GM18511 (cell line): ENCODE measurements at regions not wholly inside any gene's neighbourhood (a gene's known extent, or its start where the extent isn't known, plus 50 kb on each side); places are given as distances from the start of the nearest gene placed in this dataset.

Experiments
- ATAC-seq: cut with Tn5 transposase; IDR thresholded peaks from one replicate; pipeline ENCODE4 v1.9.1; 2021; ENCODE audit warnings: mild to moderate bottlenecking, moderate library complexity; ENCODE audit not compliant: unreplicated experiment

DNA sequence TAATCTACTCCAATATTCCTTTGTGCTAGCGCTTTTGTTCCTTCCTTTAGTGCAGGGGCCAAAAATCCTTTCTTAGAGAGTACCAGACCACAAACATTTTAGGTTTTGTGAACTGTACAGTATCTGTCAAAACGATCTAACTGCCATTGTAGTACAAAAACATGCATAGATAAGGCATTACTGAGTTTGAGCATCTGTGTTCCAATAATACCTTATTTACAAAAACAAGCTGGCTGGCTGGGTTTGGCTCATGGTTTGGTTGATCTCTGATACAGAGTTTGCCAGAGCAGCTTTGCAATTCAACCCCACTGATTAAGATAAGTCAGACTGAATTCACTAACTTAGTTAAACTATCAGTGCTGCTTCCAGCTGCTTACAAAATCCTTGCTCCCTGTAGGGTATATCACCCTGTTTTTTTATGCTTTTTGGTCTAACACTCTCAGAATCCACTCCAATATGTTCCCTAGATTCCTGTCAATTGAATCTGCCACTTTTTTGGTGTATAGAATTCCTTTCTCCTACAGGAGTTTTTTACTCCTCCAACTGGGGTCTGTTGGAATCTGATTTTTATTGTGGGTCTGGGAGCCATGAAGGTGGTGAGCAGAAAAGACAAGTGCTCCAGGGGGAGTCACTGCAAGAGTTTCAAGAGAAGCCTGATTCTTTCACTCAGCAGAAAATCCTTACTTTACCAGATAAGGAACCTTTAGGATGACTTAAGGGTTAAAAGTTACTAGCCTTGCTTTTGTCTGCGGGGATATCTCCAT is 1399.4 kb downstream of the EFNB2 start:
- no peak for ATAC-seq

DNA sequence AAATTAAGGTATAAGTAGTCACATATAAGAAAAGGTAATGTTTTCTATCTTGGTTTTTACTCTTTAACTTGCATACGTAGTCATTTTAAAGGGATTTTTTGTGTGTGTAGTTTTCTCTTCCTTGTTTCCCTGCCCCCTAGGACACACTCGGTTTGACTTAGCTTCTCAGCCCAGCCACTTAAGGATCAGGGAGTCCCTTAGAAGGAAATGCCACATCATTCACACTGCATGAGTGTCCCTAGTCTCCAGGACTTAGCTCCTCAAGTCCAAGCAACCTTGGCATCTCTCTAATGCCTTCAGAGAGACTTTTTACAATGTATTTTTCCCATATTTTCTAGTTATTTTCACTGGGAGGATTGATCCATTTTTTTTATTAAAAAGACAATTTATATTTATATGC is 1407.7 kb downstream of the EFNB2 start:
- no peak for ATAC-seq

- ATAC-seq, result no peak
These were observed 1414.2 kb downstream of the EFNB2 start for GRCh38 chr13:105121221-105121620.

- ATAC-seq, result no peak
These were observed 1417.0 kb downstream of the EFNB2 start for GRCh38 chr13:105118426-105118985.

GRCh38 chr13:105116966-105117365 is 1418.5 kb downstream of the EFNB2 start:
- no peak for ATAC-seq

DNA sequence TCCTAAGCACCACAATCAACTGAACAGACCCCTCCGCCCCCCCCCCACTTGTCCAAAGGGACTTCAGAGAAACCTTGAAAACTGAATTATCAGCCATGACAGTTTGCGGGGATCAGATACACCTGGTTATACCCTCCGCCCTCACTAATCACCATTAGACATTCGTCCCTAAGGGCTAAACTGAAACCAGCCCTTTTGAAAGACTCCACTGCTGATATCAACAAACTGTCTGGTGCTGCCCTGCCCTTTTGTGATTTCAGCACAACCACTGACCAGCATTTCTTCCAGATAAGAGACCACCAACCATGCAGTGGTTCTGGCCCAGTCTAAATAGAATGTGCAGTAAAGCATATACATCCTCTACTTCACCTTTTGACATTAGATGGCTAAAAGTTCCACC is 1422.9 kb downstream of the EFNB2 start:
- ATAC-seq, result no peak

GRCh38 chr13:105107781-105108180 is 1427.7 kb downstream of the EFNB2 start:
- ATAC-seq, result no peak

DNA sequence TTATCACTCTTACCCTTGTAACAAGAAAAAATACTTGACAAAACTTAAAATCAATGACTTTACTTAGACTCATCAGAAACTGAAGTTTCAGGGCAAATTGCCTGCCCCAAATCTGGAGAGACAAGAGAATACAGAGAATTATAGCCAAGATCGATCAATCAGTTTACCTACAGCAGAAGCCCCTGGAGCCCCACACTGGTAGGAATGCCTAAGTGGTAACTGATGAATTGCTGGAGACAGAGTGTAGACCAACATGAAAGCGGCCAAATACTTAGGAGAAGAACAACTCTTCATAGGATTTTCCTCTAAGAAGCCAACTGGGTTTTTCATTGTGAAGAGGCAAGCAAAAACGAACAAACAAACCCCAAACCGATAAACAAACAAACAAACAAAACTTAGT is 1430.0 kb downstream of the EFNB2 start:
- ATAC-seq, result no peak

- no peak for ATAC-seq
These were observed 1437.9 kb downstream of the EFNB2 start for GRCh38 chr13:105097521-105097920.

DNA sequence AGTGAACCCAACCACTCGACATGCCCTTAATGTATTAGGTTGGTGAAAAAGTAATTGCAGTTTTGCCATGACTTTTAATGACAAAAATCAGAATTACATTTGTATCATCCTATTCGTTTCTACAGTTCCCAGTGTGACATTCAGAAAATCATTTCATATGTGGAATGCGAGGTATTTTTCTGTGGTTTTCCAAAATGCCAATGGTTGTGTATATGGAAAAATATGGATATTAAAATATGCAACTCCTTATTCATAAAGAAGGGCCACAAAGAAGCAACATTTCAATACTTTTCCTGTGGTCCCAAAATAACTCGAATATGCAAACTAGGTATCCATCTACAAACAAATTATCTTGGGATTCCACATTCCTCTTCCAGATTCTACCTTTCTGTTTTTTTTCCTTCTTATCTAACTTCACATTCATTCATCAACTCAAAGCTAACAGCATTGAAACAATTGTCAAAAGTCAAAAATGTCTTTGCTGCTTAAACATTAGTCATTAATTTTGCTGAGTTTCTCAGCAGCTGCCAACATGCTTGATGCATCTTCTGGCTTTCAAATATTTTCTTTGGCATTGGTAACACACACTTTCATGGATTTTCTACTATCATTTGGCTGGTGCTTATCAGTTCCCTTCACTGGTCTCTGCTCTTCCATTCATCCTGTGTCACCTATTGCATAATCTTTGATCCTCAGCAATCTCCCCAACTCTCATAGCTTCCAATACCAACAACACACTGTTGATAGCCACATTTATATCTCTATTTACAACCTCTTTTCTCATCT is 1445.4 kb downstream of the EFNB2 start:
- ATAC-seq, result no peak

- ATAC-seq, result no peak
These were observed 1447.5 kb downstream of the EFNB2 start for GRCh38 chr13:105087945-105088344.

DNA sequence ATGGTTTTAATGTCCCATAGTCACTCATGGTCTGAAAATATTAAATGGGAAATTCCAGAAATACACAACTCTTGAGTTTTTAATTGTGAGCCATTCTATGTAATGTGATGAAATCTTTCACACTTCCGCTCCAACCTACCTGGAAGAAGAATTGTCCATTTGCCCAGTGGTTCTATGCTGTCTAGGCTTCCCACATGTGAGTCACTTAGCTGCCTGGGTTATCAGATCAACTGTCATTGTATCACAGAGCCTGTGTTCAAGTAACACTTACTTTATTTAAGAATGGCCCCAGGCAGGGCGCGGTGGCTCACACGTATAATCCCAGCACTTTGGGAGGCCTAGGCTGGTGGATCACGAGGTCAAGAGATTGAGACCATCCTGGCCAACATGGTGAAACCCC is 1450.5 kb downstream of the EFNB2 start:
- ATAC-seq, result no peak

DNA sequence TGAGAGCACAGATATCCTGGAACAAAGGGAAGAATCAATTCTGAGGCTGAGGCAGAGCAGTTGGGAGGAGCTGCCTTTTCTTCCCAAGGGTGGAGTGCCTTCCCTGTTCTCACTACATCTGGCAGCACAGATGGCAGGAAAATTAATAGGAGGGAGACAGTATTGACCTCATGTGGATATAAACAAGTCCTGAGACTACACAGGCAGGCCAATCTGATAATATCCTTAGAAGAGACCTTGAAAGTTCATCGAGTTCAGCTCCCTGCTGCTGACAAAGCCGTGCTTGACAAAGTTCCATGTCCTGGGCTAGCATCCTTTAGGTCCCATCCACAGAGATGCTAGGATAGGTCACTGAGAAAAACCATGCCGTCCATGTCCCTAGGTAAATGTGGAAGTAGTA is 1451.5 kb downstream of the EFNB2 start:
- no peak for ATAC-seq

GRCh38 chr13:105074755-105075154 is 1460.7 kb downstream of the EFNB2 start:
- no peak for ATAC-seq

- no peak for ATAC-seq
These were observed 1462.4 kb downstream of the EFNB2 start for GRCh38 chr13:105073041-105073440.

GRCh38 chr13:105070452-105070851 is 1465.0 kb downstream of the EFNB2 start:
- no peak for ATAC-seq

DNA sequence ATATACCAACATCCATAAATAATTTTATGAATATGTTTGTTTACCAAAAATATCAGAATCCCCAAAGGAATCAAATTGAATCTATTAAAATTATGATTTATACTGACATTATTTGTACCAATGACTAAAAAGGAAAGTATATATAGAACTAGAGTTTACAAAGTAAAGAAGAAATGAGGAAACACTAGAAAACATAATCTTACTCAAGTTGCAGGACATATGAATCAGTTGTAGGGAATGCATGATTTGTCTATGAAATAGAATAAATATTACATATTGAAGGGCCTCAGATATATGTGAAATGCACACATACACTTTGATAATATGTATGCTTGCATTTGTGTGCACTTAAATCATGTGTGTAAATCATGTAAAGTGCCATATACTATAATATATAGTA is 1466.4 kb downstream of the EFNB2 start:
- no peak for ATAC-seq

DNA sequence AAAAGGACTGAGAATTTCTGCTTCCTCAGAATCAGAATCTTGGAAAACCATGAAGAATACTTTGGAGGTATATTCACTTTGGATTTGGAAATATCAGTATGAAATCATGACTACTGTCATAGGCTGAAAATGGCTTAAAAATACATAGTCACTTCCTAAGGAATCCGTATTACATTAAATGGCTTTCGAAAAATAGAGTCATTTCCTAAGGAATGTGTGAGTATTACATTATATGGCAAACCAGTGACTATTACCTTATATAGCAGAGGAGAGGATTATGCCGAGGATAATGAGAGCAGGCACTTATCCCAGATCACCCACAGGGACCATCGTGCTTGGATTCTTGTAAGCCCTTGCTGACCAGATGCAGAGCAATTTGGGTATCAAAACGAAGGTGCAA is 1471.8 kb downstream of the EFNB2 start:
- ATAC-seq, result no peak

GRCh38 chr13:105059786-105060185 is 1475.7 kb downstream of the EFNB2 start:
- ATAC-seq, result no peak

DNA sequence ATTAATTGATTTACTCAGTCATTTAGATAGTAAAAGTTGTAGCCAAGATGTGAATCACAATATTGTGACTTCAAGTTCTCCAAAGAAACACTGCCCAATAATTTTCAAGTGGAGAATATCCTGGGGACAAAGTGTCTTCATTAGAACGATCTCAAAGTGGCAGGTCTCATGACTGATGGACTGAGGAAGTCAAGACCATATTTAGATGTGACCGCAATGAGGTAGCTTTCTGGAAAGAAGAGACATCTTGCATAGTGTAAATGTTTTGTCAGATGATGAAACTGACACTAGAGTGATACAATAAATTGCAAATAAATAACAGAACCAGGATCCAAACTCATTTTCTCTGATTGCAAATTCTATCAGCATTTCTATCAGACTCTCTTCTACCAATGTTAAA is 1476.9 kb downstream of the EFNB2 start:
- ATAC-seq, result no peak

DNA sequence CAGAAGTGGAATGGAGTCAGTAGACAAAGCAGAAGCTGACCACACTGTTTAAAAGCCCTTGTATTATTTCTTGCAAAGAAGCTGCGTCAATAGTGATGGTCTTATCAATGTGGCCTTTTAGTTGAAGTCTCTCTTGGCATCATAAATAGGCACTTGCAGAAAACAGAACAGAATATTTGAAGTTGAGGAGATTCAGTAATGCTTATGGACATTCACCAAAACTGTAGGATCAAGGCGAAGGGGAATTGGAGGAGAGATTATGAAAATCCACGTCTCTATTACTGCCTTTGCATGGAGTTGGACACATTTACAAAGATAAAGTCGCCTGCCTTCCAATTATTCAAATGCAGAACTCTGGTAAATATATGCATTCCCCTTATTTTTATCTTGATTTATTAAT is 1482.8 kb downstream of the EFNB2 start:
- ATAC-seq, result no peak

GRCh38 chr13:105050686-105051085 is 1484.8 kb downstream of the EFNB2 start:
- no peak for ATAC-seq
